ENCODE measurements at regions not wholly inside any gene's neighbourhood (a gene's known extent, or its start where the extent isn't known, plus 50 kb on each side); places are given as distances from the start of the nearest gene placed in this dataset.

DNA sequence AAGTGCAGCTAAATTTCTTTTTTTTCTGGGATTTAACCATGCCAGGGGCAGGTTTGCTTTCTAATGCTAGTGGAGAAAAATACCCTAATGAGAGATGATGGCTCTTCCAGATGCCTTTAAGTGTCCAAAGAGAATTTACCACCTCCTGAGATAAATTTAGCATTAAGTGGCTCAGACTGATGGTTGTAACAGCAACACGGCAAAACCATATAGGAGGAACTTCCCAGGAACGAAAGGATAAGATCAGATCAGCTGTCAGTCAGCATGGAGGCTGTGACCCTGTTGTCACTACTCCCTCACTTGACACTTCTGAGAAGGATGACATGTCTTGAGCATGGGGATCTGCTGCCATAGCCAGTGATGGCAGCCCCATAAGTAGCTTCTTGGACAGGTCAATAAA lies 860.0 kb downstream of the QKI start:
- peak in 1 of 3 experiments; percentile 50 for DNase-seq

- no peak for DNase-seq
These were observed 859.0 kb downstream of the QKI start for GRCh38 chr6:164273491-164273890.

- no peak for DNase-seq
These were observed 852.3 kb downstream of the QKI start for GRCh38 chr6:164266851-164267250.

GRCh38 chr6:164262348-164262747 lies 847.8 kb downstream of the QKI start:
- DNase-seq = no peak

GRCh38 chr6:164258421-164258820 lies 843.9 kb downstream of the QKI start:
- DNase-seq = no peak

DNA sequence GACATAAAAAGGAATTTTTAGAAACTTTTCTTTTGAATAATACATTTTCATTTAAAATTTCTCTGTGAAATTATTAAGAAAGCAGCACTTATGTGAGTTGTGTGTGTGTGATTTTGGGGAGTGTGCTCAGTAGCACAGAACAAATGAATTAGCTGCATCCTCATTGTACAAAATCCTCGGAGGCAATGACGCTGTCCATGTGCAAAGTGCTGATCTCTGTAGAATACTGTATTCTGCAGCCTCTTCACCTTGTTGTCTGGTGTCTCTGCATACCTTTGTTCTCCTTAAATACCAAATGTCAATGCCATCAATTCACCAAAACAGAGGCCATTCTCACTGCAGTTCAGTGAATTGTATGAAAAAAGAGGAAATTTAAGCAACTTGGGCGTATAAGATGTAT lies 838.4 kb downstream of the QKI start:
- DNase-seq = no peak

- DNase-seq = no peak
These were observed 837.8 kb downstream of the QKI start for GRCh38 chr6:164252291-164252690.

GRCh38 chr6:164247106-164247505 lies 832.6 kb downstream of the QKI start:
- no peak for DNase-seq

DNA sequence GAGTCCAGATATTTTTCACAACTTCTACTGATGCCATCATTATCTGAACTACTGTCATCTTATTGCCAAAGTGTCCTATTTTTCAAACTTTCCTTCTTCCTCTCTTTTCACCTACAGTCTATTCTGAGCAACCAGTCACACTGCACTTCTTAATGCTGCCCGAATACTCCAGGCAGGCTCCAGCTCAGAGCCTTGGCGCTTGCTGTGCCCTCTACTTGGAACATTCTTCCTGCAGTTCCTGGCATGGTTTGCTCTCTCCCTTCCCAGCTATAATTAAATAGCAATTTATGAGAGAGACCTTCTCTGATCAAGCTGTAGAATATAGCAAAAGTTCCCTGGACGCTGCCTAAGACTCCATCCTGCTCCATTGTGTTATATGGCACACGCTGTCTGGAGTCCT lies 831.6 kb downstream of the QKI start:
- no peak for DNase-seq

GRCh38 chr6:164243949-164244348 lies 829.4 kb downstream of the QKI start:
- DNase-seq = no peak

GRCh38 chr6:164243012-164243610 lies 828.6 kb downstream of the QKI start:
- DNase-seq = no peak

GRCh38 chr6:164230804-164231203 lies 816.3 kb downstream of the QKI start:
- no peak for DNase-seq

DNA sequence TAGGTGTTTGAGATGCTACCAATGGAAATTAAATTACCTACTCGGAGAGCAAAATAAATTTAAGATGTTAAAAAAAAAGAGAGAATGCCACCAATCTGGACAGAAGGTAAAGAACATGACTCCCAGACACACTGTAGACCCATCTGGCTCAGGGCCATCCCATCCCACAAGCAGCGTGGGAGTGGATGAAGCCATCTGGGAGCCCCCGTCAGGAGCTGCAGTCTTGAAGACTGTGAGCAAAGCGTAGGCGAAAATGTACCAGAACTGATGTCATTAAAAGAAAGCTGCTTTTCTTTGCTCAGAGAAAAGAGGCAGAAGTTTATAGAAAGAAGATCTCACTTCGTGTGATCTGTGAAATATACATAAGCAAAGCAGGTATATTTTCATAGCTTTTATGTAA lies 815.7 kb downstream of the QKI start:
- no peak for DNase-seq

DNA sequence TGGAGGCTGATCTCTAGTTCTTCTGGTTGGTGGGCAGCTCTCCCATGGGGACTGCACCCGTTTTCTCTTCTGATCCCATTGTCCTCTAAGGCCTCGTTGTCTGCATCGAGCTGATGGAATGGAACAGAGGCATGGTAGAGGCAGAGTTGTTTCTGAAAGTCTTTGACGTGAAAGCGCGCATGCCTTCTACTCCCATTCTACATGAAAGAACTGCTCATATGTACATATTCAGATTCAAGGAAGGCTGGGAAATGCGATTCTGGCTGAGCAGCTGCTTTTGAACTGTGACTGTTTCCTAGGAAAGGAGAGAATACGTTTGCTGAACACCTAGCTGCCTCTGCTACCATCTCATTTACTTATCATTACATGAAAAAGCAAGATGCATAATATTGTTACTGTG lies 815.2 kb downstream of the QKI start:
- DNase-seq = no peak

- peak in 1 of 3 experiments; percentile 15 for DNase-seq
These were observed 813.5 kb downstream of the QKI start for GRCh38 chr6:164227952-164228522.

DNA sequence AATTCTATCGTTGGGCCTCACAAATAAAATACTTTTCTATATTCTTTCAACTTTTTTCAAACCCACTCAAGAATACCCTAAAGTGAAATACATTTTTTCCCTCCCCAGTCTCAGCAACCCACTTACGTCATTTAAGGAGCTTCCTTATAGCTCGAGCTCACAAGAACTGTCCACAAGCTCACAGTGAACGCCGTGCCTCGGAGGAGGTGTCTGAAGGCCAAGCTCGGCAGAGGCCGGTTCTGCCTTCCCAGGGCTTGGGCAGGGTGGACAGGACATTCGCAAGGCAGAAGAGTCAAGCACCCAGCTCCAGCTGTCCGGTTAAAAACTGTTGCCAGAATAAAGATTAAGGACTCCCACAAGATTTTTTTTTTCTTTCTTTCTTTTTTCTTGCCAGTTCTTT lies 802.3 kb downstream of the QKI start:
- DNase-seq = peak in 1 of 3 experiments; percentile 44

GRCh38 chr6:164216368-164216767 lies 801.9 kb downstream of the QKI start:
- DNase-seq = peak in 2 of 3 experiments; percentile 73 to 85

- no peak for DNase-seq
These were observed 799.5 kb downstream of the QKI start for GRCh38 chr6:164214066-164214465.

DNA sequence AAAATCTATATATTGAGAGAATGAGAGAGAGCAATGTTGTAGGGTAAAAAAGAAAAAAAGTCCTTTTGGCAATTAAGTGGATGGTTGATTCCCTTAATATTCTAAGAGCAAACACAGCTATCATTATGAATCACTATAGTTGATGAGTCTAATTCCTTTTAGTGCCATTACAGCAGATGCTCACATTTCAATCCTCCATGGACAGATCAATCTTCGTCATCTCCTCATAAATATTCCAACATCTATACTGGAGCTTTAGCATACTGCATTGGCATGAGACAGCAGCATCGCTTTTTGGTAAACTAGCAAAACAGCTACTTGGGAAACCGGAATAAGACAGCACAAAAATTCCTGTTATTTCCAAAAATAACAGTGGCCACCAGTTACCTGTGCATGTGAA lies 796.7 kb downstream of the QKI start:
- DNase-seq = peak in 1 of 3 experiments; percentile 18

- no peak for DNase-seq
These were observed 796.3 kb downstream of the QKI start for GRCh38 chr6:164210783-164211182.

DNA sequence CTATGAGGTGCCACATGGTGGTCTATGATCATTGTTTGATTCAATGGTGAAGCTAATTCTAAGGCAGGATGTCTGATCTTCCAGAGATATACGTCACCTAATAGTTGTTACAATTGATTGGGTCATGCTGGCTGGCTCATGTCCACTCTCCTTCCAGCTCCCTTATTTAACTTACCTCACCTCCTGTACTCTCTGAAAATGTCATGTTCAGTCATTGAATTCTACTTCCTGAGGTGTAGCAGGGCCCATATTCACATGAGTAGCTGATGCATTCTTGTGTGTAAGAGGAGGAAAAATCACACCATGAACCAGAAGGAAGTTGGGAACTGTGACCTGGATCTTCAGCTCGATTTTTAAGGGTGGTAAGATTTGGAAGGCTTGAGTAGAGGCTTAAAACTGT lies 795.8 kb downstream of the QKI start:
- DNase-seq = no peak

GRCh38 chr6:164208371-164208770 lies 793.9 kb downstream of the QKI start:
- DNase-seq = no peak

- DNase-seq = peak in 1 of 3 experiments; percentile 17
These were observed 792.4 kb downstream of the QKI start for GRCh38 chr6:164206807-164207423.

GRCh38 chr6:164200071-164200470 lies 785.6 kb downstream of the QKI start:
- no peak for DNase-seq

DNA sequence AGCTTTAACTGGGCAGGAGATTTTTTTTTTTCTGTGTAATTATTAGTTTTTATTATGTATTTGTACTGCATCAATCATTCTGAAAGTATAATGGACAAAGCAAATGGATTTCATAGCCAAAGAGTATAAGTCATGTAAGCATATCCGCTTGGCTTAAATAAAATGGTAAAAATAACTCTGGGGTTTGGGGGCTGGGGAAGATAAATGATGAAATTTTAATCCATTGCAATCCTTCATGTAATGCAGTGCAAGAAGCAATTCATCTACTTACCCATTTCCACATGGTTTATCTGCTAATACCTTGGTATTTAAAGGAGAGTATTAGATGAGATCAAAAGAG lies 781.4 kb downstream of the QKI start:
- DNase-seq = no peak
